AG08396 (cell line): ENCODE measurements at regions not wholly inside any gene's neighbourhood (a gene's known extent, or its start where the extent isn't known, plus 50 kb on each side); places are given as distances from the start of the nearest gene placed in this dataset.
"Not testable (repeated sequence)": the region's sequence is repeated elsewhere in the genome, so short reads cannot be mapped to it uniquely, and the experiment has no call there.

Experiments used
- DNase-seq: peaks from one replicate; pipeline ENCODE4 v3.0.0; 2012; ENCODE audit warnings: low spot score, mixed read lengths

GRCh38 chr6:28623242-28623641, 97.6 kb downstream of the GPX5 start:
- DNase-seq: not testable (repeated sequence)

GRCh38 chr6:28626386-28626785, 100.7 kb downstream of the GPX5 start:
- not testable (repeated sequence) for DNase-seq

GRCh38 chr6:28632326-28632851, 106.7 kb downstream of the GPX5 start:
- DNase-seq: no peak

GRCh38 chr6:28633445-28634215, 107.9 kb downstream of the GPX5 start:
- no peak for DNase-seq

GRCh38 chr6:28634411-28634760, 108.7 kb downstream of the GPX5 start:
- DNase-seq: no peak

- DNase-seq: peak; percentile 62
These were observed 109.3 kb downstream of the GPX5 start for GRCh38 chr6:28634761-28635546.

- DNase-seq: no peak
These were observed 110.0 kb downstream of the GPX5 start for GRCh38 chr6:28635547-28636158.

- DNase-seq: no peak
These were observed 113.2 kb downstream of the GPX5 start for GRCh38 chr6:28638787-28639430.

- DNase-seq: not testable (repeated sequence)
These were observed 114.0 kb downstream of the GPX5 start for GRCh38 chr6:28639445-28640290.

GRCh38 chr6:28643017-28643740, 117.5 kb downstream of the GPX5 start:
- DNase-seq: peak; percentile 44

- DNase-seq: no peak
These were observed 121.0 kb downstream of the GPX5 start for GRCh38 chr6:28646650-28647049.

GRCh38 chr6:28648035-28648877, 122.6 kb downstream of the GPX5 start:
- peak; percentile 55 for DNase-seq

- no peak for DNase-seq
These were observed 123.2 kb downstream of the GPX5 start for GRCh38 chr6:28648878-28649375.

GRCh38 chr6:28651161-28651560, 125.5 kb downstream of the GPX5 start:
- DNase-seq: no peak

GRCh38 chr6:28653876-28654275, 128.2 kb downstream of the GPX5 start:
- DNase-seq: no peak

GRCh38 chr6:28655164-28655563, 129.5 kb downstream of the GPX5 start:
- no peak for DNase-seq

- no peak for DNase-seq
These were observed 131.0 kb downstream of the GPX5 start for GRCh38 chr6:28656715-28657114.

- no peak for DNase-seq
These were observed 131.7 kb downstream of the GPX5 start for GRCh38 chr6:28657381-28657768.

GRCh38 chr6:28657769-28658465, 132.2 kb downstream of the GPX5 start:
- peak; percentile 80 for DNase-seq
